Thymus (tissue), 11 donors: ENCODE measurements at regions not wholly inside any gene's neighbourhood (a gene's known extent, or its start where the extent isn't known, plus 50 kb on each side); places are given as distances from the start of the nearest gene placed in this dataset.
"Not testable (repeated sequence)": the region's sequence is repeated elsewhere in the genome, so short reads cannot be mapped to it uniquely, and the experiment has no call there.

Source experiments
- DNase-seq, 9 donors: peaks; one replicate each; pipeline ENCODE4 v3.0.0-alpha.2; 2013; ENCODE audit warnings: low spot score in 9 of 9, low read depth in 6 of 9, missing footprints in 1 of 9
- H3K27ac ChIP-seq, 2 donors: one replicate each; pipeline ENCODE4 v1.5.1; 2013; ENCODE audit warnings: control low read depth in 1 of 2, low read depth in 1 of 2, low read length in 1 of 2, mild to moderate bottlenecking in 1 of 2, moderate library complexity in 1 of 2
- H3K27me3 ChIP-seq, 2 donors: one replicate each; pipeline ENCODE4 v1.5.1; 2013; ENCODE audit warnings: low read length in 1 of 2; ENCODE audit not compliant: control insufficient read depth in 2 of 2, insufficient read depth in 1 of 2
- H3K36me3 ChIP-seq, 2 donors: one replicate each; pipeline ENCODE4 v1.5.1; 2013; ENCODE audit warnings: low read length in 1 of 2, mild to moderate bottlenecking in 1 of 2, moderate library complexity in 1 of 2; ENCODE audit not compliant: control insufficient read depth in 2 of 2, insufficient read depth in 2 of 2
- H3K4me1 ChIP-seq, 2 donors: one replicate each; pipeline ENCODE4 v1.5.1; 2013; ENCODE audit warnings: low read length in 2 of 2; ENCODE audit not compliant: control insufficient read depth in 2 of 2, insufficient read depth in 2 of 2
- H3K4me3 ChIP-seq, 2 donors: one replicate each; pipeline ENCODE4 v1.5.1; 2013; ENCODE audit warnings: low read length in 2 of 2, control low read depth in 1 of 2, mild to moderate bottlenecking in 1 of 2
- H3K9me3 ChIP-seq, 2 donors: one replicate each; pipeline ENCODE4 v1.5.1; 2013; ENCODE audit warnings: low read length in 1 of 2, mild to moderate bottlenecking in 1 of 2; ENCODE audit not compliant: control insufficient read depth in 2 of 2, insufficient read depth in 1 of 2
- WGBS: extraction: QIAGEN DNeasy Blood & Tissue Kit; methylation state at CpG from one replicate; pipeline ENCODE4 v1.1.7; 2013; 5-methylcytosine and 5-hydroxymethylcytosine counted together
- donor health status: healthy.

DNA sequence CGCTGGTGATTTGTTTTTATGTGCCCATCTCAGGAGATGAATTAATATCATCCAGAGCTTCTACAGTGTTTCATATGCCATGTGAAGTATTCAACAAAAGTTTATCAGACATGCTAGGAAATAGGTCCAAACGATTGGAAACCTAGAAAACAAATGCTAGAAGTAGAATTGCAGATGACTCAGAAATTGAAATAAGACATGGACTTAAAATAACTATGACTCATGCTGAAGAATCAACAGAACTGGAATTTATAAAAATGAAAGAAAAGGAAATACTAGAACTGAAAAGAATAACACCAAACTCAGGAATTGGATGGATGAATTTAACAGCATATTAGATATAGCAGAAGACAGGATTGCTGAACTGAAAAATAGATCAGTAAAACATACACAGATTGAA lies 172.7 kb upstream of the GIMD1 start:
- H3K36me3 ChIP-seq = no peaks in the 10 kb centered on the region
- H3K27me3 ChIP-seq = no peaks in the 10 kb centered on the region
- no peaks in the 10 kb centered on the region for H3K4me1 ChIP-seq
- no peak overlapping the region for H3K27ac ChIP-seq
- 92% methylated on average over 2 of the region's 2 CpGs for WGBS
- DNase-seq = no peak
- peaks cover 2 to 9% of the 10 kb centered on the region in 2 donors for H3K9me3 ChIP-seq
- H3K4me3 ChIP-seq = no peak overlapping the region

DNA sequence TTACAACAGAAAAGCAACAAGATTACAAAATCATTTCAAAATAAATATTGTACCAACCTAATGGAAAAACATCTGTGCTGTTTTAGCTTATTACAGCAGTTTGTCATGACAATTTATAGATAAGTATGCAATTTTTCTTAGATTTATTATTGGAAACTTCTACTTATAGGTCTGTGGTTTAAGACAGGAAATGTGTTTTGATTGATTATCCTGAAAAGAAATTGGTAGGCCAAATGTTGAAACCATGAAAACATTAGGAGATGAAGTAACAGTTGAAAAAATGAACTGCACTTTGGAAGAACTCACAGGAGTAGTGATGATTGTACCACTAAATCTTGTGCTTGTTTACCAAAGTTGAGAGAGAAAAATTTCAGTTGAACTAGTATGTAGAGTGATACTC lies 162.2 kb upstream of the GIMD1 start:
- H3K27ac ChIP-seq = no peak overlapping the region
- H3K4me3 ChIP-seq = no peak overlapping the region
- DNase-seq = no peak
- H3K9me3 ChIP-seq = no peaks in the 10 kb centered on the region
- H3K4me1 ChIP-seq = no peaks in the 10 kb centered on the region
- no peaks in the 10 kb centered on the region for H3K36me3 ChIP-seq
- no peaks in the 10 kb centered on the region for H3K27me3 ChIP-seq

DNA sequence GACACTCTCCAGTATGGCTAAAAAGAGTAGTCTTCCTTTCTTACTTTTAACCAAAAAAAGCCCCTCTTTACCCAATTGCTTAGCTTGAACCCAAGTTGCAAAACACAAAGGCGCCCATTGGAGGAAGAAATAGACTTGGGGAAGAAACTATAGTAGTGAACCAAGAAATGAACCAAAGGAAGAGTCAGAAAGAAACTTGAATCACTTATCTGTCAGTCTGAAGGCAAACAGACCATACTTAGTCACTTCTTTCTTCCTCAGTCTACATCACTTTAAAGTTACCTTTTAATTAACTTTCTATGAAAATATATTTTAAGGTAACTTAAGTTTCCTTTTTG lies 161.4 kb upstream of the GIMD1 start:
- WGBS = 96% methylated on average over 1 of the region's 1 CpG
- H3K27me3 ChIP-seq = no peaks in the 10 kb centered on the region

DNA sequence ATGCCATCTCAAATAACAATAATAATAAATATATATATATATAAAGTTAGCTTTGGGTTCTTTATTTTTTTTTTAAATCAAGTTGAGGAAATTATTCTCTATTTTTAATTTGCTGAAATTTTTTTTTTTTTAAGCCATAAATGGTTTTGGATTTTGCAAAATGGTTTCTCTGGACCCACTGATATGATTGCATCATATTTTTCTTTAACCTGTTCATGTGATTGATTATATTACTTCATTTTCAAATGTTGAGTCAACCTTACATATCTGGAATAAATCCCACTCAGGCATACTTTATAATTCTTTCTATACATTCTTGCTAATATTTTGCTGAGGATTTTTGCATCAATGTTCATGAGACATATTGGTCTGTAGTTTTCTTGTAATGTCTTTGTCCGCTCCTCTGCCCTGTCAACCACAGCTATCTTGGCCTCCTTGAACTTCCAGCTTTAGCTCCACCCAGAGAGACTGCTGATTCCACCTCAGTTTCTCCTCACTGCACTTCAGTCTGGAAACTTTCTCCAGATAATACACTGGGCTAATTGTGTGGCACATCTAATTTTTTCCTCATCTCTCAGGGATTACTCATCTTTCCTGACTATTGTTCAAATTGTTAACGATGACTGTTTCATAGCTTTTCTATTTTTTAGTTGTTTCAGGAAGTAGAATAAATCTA lies 160.9 kb upstream of the GIMD1 start:
- DNase-seq = no peak
- 89% methylated on average over 2 of the region's 2 CpGs for WGBS
- Histone ChIP-seq H3K36me3 (no peaks in the 10 kb centered on the region), H3K4me3 (no peak overlapping the region), H3K4me1 (no peaks in the 10 kb centered on the region), H3K27ac (no peak overlapping the region), H3K9me3 (peaks cover 0 to 5% of the 10 kb centered on the region in 2 donors), H3K27me3 (no peaks in the 10 kb centered on the region)

More for the DNA sequence above, 161.4 kb upstream of the GIMD1 start:
- H3K27ac ChIP-seq = no peak overlapping the region
- H3K4me3 ChIP-seq = no peak overlapping the region
- H3K9me3 ChIP-seq = peaks cover 0 to 5% of the 10 kb centered on the region in 2 donors
- no peaks in the 10 kb centered on the region for H3K4me1 ChIP-seq
- no peak for DNase-seq
- H3K36me3 ChIP-seq = no peaks in the 10 kb centered on the region

DNA sequence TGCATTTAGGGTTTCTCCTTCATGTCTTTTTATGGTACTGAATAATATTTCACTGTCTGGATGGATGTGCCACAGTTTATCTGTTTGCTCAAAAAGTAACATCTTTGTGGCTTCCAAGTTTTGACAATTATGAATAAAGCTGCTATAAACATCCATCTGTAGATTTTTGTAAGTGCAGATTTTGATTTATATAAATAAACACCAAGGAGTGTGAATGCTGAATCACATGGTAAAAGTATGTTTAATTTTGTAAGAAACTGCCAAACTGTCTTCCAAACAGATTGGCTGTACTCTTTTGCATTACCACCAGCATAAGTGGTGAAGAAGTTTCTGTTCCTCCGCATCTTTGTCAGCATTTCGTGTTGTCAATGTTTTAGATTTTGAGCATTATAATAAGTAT lies 158.7 kb upstream of the GIMD1 start:
- Histone ChIP-seq H3K4me3 (no peak overlapping the region), H3K4me1 (no peaks in the 10 kb centered on the region), H3K27me3 (no peaks in the 10 kb centered on the region), H3K36me3 (no peaks in the 10 kb centered on the region), H3K27ac (no peak overlapping the region), H3K9me3 (peaks cover 0 to 5% of the 10 kb centered on the region in 2 donors)
- no peak for DNase-seq
- WGBS = 97% methylated on average over 2 of the region's 2 CpGs

GRCh38 chr4:106525425-106525824 lies 156.8 kb upstream of the GIMD1 start:
- whole genome bisulfite sequencing = 96% methylated on average over 27 of the region's 27 CpGs
- H3K9me3 ChIP-seq, H3K27me3 ChIP-seq, H3K27ac ChIP-seq, H3K4me1 ChIP-seq, H3K36me3 ChIP-seq, DNase-seq, H3K4me3 ChIP-seq: not testable (repeated sequence)

GRCh38 chr4:106524772-106525171 lies 156.2 kb upstream of the GIMD1 start:
- not testable (repeated sequence) for H3K36me3 ChIP-seq, H3K4me1 ChIP-seq, H3K4me3 ChIP-seq, DNase-seq, H3K27me3 ChIP-seq, H3K9me3 ChIP-seq, H3K27ac ChIP-seq
- WGBS = 95% methylated on average over 8 of the region's 8 CpGs

- Histone ChIP-seq H3K9me3 (peaks cover 0 to 5% of the 10 kb centered on the region in 2 donors), H3K4me1 (no peaks in the 10 kb centered on the region), H3K27me3 (no peaks in the 10 kb centered on the region), H3K36me3 (no peaks in the 10 kb centered on the region), H3K4me3 (no peak overlapping the region), H3K27ac (no peak overlapping the region)
- DNase-seq = no peak
- 98% methylated on average over 8 of the region's 8 CpGs for WGBS
Observed at GRCh38 chr4:106522839-106523238, 154.3 kb upstream of the GIMD1 start.

GRCh38 chr4:106512706-106513105 lies 144.1 kb upstream of the GIMD1 start:
- no peaks in the 10 kb centered on the region for H3K36me3 ChIP-seq
- no peak overlapping the region for H3K4me3 ChIP-seq
- no peaks in the 10 kb centered on the region for H3K4me1 ChIP-seq
- WGBS = 90% methylated on average over 2 of the region's 2 CpGs
- no peak for DNase-seq
- H3K27ac ChIP-seq = no peak overlapping the region
- H3K27me3 ChIP-seq = no peaks in the 10 kb centered on the region
- H3K9me3 ChIP-seq = no peaks in the 10 kb centered on the region

- Histone ChIP-seq H3K4me1 (no peaks in the 10 kb centered on the region), H3K36me3 (no peaks in the 10 kb centered on the region), H3K9me3 (no peaks in the 10 kb centered on the region)
Observed at GRCh38 chr4:106507440-106507839, 138.9 kb upstream of the GIMD1 start.

More at GRCh38 chr4:106507440-106507839, 138.9 kb upstream of the GIMD1 start:
- H3K27me3 ChIP-seq = no peaks in the 10 kb centered on the region
- DNase-seq = no peak
- no peak overlapping the region for H3K4me3 ChIP-seq
- 93% methylated on average over 3 of the region's 3 CpGs for WGBS
- H3K27ac ChIP-seq = no peak overlapping the region
